ENCODE measurements at regions not wholly inside any gene's neighbourhood (a gene's known extent, or its start where the extent isn't known, plus 50 kb on each side); places are given as distances from the start of the nearest gene placed in this dataset.

GRCh38 chr16:26189536-26189935 is 497.8 kb downstream of the HS3ST4 start:
- DNase-seq (ENCODE audit: low read depth in 1 of 2, low spot score in 1 of 2) = no peak

GRCh38 chr16:26194526-26194925 is 502.8 kb downstream of the HS3ST4 start:
- DNase-seq (ENCODE audit: low read depth in 1 of 2, low spot score in 1 of 2) = no peak

GRCh38 chr16:26195225-26195624 is 503.5 kb downstream of the HS3ST4 start:
- no peak for DNase-seq (ENCODE audit: low read depth in 1 of 2, low spot score in 1 of 2)

- no peak for DNase-seq (ENCODE audit: low read depth in 1 of 2, low spot score in 1 of 2)
Observed at GRCh38 chr16:26196310-26196709, 504.6 kb downstream of the HS3ST4 start.

GRCh38 chr16:26196802-26197201 is 505.0 kb downstream of the HS3ST4 start:
- no peak for DNase-seq (ENCODE audit: low read depth in 1 of 2, low spot score in 1 of 2)

GRCh38 chr16:26197707-26198106 is 505.9 kb downstream of the HS3ST4 start:
- no peak for DNase-seq (ENCODE audit: low read depth in 1 of 2, low spot score in 1 of 2)

GRCh38 chr16:26198221-26198620 is 506.5 kb downstream of the HS3ST4 start:
- DNase-seq (ENCODE audit: low read depth in 1 of 2, low spot score in 1 of 2) = no peak

GRCh38 chr16:26204138-26204537 is 512.4 kb downstream of the HS3ST4 start:
- DNase-seq (ENCODE audit: low read depth in 1 of 2, low spot score in 1 of 2) = no peak

- DNase-seq (ENCODE audit: low read depth in 1 of 2, low spot score in 1 of 2) = no peak
Observed at GRCh38 chr16:26211542-26211941, 519.8 kb downstream of the HS3ST4 start.

- no peak for DNase-seq (ENCODE audit: low read depth in 1 of 2, low spot score in 1 of 2)
Observed at GRCh38 chr16:26212599-26212998, 520.8 kb downstream of the HS3ST4 start.

- no peak for DNase-seq (ENCODE audit: low read depth in 1 of 2, low spot score in 1 of 2)
Observed at GRCh38 chr16:26214581-26215174, 522.9 kb downstream of the HS3ST4 start.

- DNase-seq (ENCODE audit: low read depth in 1 of 2, low spot score in 1 of 2) = no peak
Observed at GRCh38 chr16:26220894-26221293, 529.1 kb downstream of the HS3ST4 start.

GRCh38 chr16:26231647-26232046 is 539.9 kb downstream of the HS3ST4 start:
- DNase-seq (ENCODE audit: low read depth in 1 of 2, low spot score in 1 of 2) = no peak

GRCh38 chr16:26240807-26241206 is 549.0 kb downstream of the HS3ST4 start:
- no peak for DNase-seq (ENCODE audit: low read depth in 1 of 2, low spot score in 1 of 2)

GRCh38 chr16:26247063-26247462 is 555.3 kb downstream of the HS3ST4 start:
- no peak for DNase-seq (ENCODE audit: low read depth in 1 of 2, low spot score in 1 of 2)

- no peak for DNase-seq (ENCODE audit: low read depth in 1 of 2, low spot score in 1 of 2)
Observed at GRCh38 chr16:26252598-26252997, 560.8 kb downstream of the HS3ST4 start.

- no peak for DNase-seq (ENCODE audit: low read depth in 1 of 2, low spot score in 1 of 2)
Observed at GRCh38 chr16:26261621-26262020, 569.9 kb downstream of the HS3ST4 start.

GRCh38 chr16:26263406-26263805 is 571.6 kb downstream of the HS3ST4 start:
- DNase-seq (ENCODE audit: low read depth in 1 of 2, low spot score in 1 of 2) = no peak

- DNase-seq (ENCODE audit: low read depth in 1 of 2, low spot score in 1 of 2) = no peak
Observed at GRCh38 chr16:26267641-26268040, 575.9 kb downstream of the HS3ST4 start.

GRCh38 chr16:26269673-26270072 is 577.9 kb downstream of the HS3ST4 start:
- no peak for DNase-seq (ENCODE audit: low read depth in 1 of 2, low spot score in 1 of 2)

GRCh38 chr16:26273607-26274006 is 581.8 kb downstream of the HS3ST4 start:
- no peak for DNase-seq (ENCODE audit: low read depth in 1 of 2, low spot score in 1 of 2)

- DNase-seq (ENCODE audit: low read depth in 1 of 2, low spot score in 1 of 2) = no peak
Observed at GRCh38 chr16:26275021-26275590, 583.3 kb downstream of the HS3ST4 start.

- DNase-seq (ENCODE audit: low read depth in 1 of 2, low spot score in 1 of 2) = no peak
Observed at GRCh38 chr16:26276289-26276688, 584.5 kb downstream of the HS3ST4 start.

All from activated T-helper 1 cell treated with anti-CD3 and anti-CD28 coated beads, Interleukin-2, amount 50 U/mL, for 16 hours (primary cell).